CD4-positive, alpha-beta memory T cell (primary cell): ENCODE measurements at regions not wholly inside any gene's neighbourhood (a gene's known extent, or its start where the extent isn't known, plus 50 kb on each side); places are given as distances from the start of the nearest gene placed in this dataset.
A peak's percentile ranks its signal among the peaks of the same experiment; 100 is the strongest.

Source experiments
- CTCF ChIA-PET: fragments of 350-600 bp; sonication (Branson Sonifier 250); formaldehyde crosslinking; loops from one replicate; lab custom pipeline; 2021; ENCODE audit warnings: inconsistent platforms; ENCODE audit not compliant: partially characterized antibody; lab: Charles Lee
- POLR2A ChIA-PET: fragments of 350-600 bp; sonication (Branson Sonifier 250); formaldehyde crosslinking; loops from one replicate; lab custom pipeline; 2021; ENCODE audit not compliant: partially characterized antibody; lab: Charles Lee
- DNase-seq, 5 donors: peaks; one replicate each; pipeline versions ENCODE4 v3.0.0 to v3.0.0-alpha.2; 2020 to 2022; ENCODE audit warnings: mixed read lengths in 1 of 5
- H3K27ac ChIP-seq: one replicate; pipeline ENCODE4 v1.7.0; 2013; ENCODE audit warnings: low read depth, low read length
- H3K27me3 ChIP-seq: 2 replicates; pipeline ENCODE4 v1.7.0; 2013; ENCODE audit warnings: mild to moderate bottlenecking, low read length, moderate library complexity; ENCODE audit not compliant: insufficient read depth
- H3K36me3 ChIP-seq: 2 replicates; pipeline ENCODE4 v1.7.0; 2013; ENCODE audit warnings: mild to moderate bottlenecking, low read length, moderate library complexity; ENCODE audit not compliant: insufficient read depth
- H3K4me1 ChIP-seq: 2 replicates; pipeline ENCODE4 v1.7.0; 2013; ENCODE audit warnings: mild to moderate bottlenecking, low read length, moderate library complexity; ENCODE audit not compliant: insufficient read depth
- H3K4me3 ChIP-seq, 2 donors: one replicate each; pipeline ENCODE4 v1.7.0; 2013; ENCODE audit warnings: low read length in 2 of 2, mild to moderate bottlenecking in 1 of 2
- H3K9me3 ChIP-seq, 2 donors: one replicate each; pipeline ENCODE4 v1.7.0; 2013; ENCODE audit warnings: low read length in 2 of 2, control low read depth in 1 of 2; ENCODE audit not compliant: control insufficient read depth in 1 of 2
- H3K27ac Mint-ChIP-seq, 7 donors: one replicate each; pipeline ENCODE4 v1.8.0; 2020 to 2021; ENCODE audit warnings: mixed read lengths in 7 of 7, mild to moderate bottlenecking in 6 of 7, inconsistent platforms in 3 of 7, moderate library complexity in 3 of 7
- H3K27me3 Mint-ChIP-seq, 2 donors: one replicate each; pipeline ENCODE4 v1.8.0; 2020 to 2021; ENCODE audit warnings: mixed read lengths in 2 of 2
- H3K36me3 Mint-ChIP-seq, 2 donors: one replicate each; pipeline ENCODE4 v1.8.0; 2020 to 2021; ENCODE audit warnings: mixed read lengths in 2 of 2, inconsistent platforms in 1 of 2, mild to moderate bottlenecking in 1 of 2
- H3K4me1 Mint-ChIP-seq, 4 donors: one replicate each; pipeline ENCODE4 v1.8.0; 2020 to 2021; ENCODE audit warnings: mixed read lengths in 4 of 4, mild to moderate bottlenecking in 1 of 4
- H3K4me3 Mint-ChIP-seq, 8 donors: one replicate each; pipeline ENCODE4 v1.8.0; 2020 to 2021; ENCODE audit warnings: mixed read lengths in 8 of 8, mild to moderate bottlenecking in 7 of 8, moderate library complexity in 6 of 8, inconsistent platforms in 3 of 8
- H3K9me3 Mint-ChIP-seq, 8 donors: one replicate each; pipeline ENCODE4 v1.8.0; 2020 to 2021; ENCODE audit warnings: mixed read lengths in 8 of 8, mild to moderate bottlenecking in 5 of 8, inconsistent platforms in 3 of 8, moderate library complexity in 1 of 8
- intact Hi-C: fragments of 100-400 bp; cut with micrococcal nuclease; formaldehyde crosslinking; loops from one replicate; pipeline ENCODE4 v1.15.1; 2023

- no peak for DNase-seq
- Mint-ChIP-seq H3K4me3 (peak overlapping the region in 2 of 8 donors; percentile 4 to 10), H3K36me3 (no peaks in the 10 kb centered on the region), H3K9me3 (no peaks in the 10 kb centered on the region), H3K4me1 (peaks cover 16 to 24% (median 18%) of the 10 kb centered on the region in 4 donors), H3K27ac (no peak overlapping the region), H3K27me3 (no peaks in the 10 kb centered on the region)
- no peak overlapping the region for H3K4me3 ChIP-seq
- ChIA-PET CTCF (interaction anchor here (0.7 kb wide), 1 partner anchor 10 kb away, joined by 3 read pairs; no protein-coding TSS in a partner anchor), POLR2A (interaction anchor here (2.1 kb wide), 1 partner anchor 45 kb away, joined by 6 read pairs; no protein-coding TSS in a partner anchor)
- no peaks in the 10 kb centered on the region for H3K36me3 ChIP-seq
- H3K4me1 ChIP-seq: peaks cover 20% of the 10 kb centered on the region
- intact Hi-C loops: no loop called here
- no peaks in the 10 kb centered on the region for H3K9me3 ChIP-seq
- H3K27ac ChIP-seq: no peak overlapping the region
- no peaks in the 10 kb centered on the region for H3K27me3 ChIP-seq
These were observed 120.2 kb upstream of the SLC45A1 start for GRCh38 chr1:8197493-8198282.

GRCh38 chr1:8194481-8195227 is 123.3 kb upstream of the SLC45A1 start:
- H3K9me3 Mint-ChIP-seq: no peaks in the 10 kb centered on the region
- H3K9me3 ChIP-seq: no peaks in the 10 kb centered on the region
- no peak overlapping the region for H3K4me3 Mint-ChIP-seq
- intact Hi-C loops: no loop called here
- H3K4me1 ChIP-seq: peaks cover 20% of the 10 kb centered on the region
- no peaks in the 10 kb centered on the region for H3K36me3 Mint-ChIP-seq
- no peaks in the 10 kb centered on the region for H3K36me3 ChIP-seq
- no peak overlapping the region for H3K4me3 ChIP-seq
- H3K27me3 Mint-ChIP-seq: no peaks in the 10 kb centered on the region
- CTCF ChIA-PET: no interaction called here
- no peak for DNase-seq
- H3K27ac ChIP-seq: no peak overlapping the region
- POLR2A ChIA-PET: no interaction called here
- no peaks in the 10 kb centered on the region for H3K27me3 ChIP-seq
- H3K4me1 Mint-ChIP-seq: peaks cover 16 to 29% (median 18%) of the 10 kb centered on the region in 4 donors
- H3K27ac Mint-ChIP-seq: no peak overlapping the region

- no peaks in the 10 kb centered on the region for H3K27me3 Mint-ChIP-seq
- no peaks in the 10 kb centered on the region for H3K9me3 Mint-ChIP-seq
- CTCF ChIA-PET: no interaction called here
- Histone ChIP-seq H3K36me3 (no peaks in the 10 kb centered on the region), H3K4me1 (peaks cover 20% of the 10 kb centered on the region), H3K4me3 (no peak overlapping the region), H3K27me3 (no peaks in the 10 kb centered on the region), H3K27ac (no peak overlapping the region), H3K9me3 (no peaks in the 10 kb centered on the region)
- intact Hi-C loops: no loop called here
- H3K4me3 Mint-ChIP-seq: no peak overlapping the region
- peaks cover 14 to 29% (median 18%) of the 10 kb centered on the region in 4 donors for H3K4me1 Mint-ChIP-seq
- peak overlapping the region in 2 of 7 donors; percentile 29 to 63 for H3K27ac Mint-ChIP-seq
- POLR2A ChIA-PET: no interaction called here
- DNase-seq: no peak
- H3K36me3 Mint-ChIP-seq: no peaks in the 10 kb centered on the region
These were observed 124.0 kb upstream of the SLC45A1 start for GRCh38 chr1:8193840-8194406.

DNA sequence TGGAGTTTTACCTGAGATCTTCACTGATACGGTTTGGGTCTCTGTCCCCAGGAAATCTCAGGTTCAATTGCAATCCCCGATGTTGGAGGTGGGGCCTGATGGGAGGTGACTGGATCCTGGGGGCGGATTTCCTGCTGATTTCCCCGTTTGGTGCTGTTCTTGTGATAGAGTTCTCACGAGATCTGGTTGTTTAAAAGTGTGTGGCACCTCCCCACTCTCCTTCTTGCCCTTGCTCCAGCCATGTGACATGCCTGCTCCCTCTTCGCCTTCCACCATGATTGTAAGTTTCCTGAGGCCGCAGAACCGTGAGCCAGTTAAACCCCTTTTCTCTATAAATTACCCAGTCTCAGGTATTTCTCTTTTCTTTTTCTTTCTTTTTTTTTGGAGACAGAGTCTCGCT is 126.4 kb upstream of the SLC45A1 start:
- Histone ChIP-seq H3K4me1 (peaks cover 12% of the 10 kb centered on the region), H3K4me3 (no peak overlapping the region), H3K27me3 (no peaks in the 10 kb centered on the region), H3K36me3 (no peaks in the 10 kb centered on the region), H3K27ac (no peak overlapping the region), H3K9me3 (no peaks in the 10 kb centered on the region)
- Mint-ChIP-seq H3K36me3 (no peaks in the 10 kb centered on the region), H3K4me1 (peaks cover 10 to 18% (median 11%) of the 10 kb centered on the region in 4 donors), H3K9me3 (no peaks in the 10 kb centered on the region), H3K27me3 (no peaks in the 10 kb centered on the region), H3K27ac (no peak overlapping the region), H3K4me3 (no peak overlapping the region)
- ChIA-PET CTCF (no interaction called here), POLR2A (no interaction called here)
- intact Hi-C loops: no loop called here
- DNase-seq: no peak

DNA sequence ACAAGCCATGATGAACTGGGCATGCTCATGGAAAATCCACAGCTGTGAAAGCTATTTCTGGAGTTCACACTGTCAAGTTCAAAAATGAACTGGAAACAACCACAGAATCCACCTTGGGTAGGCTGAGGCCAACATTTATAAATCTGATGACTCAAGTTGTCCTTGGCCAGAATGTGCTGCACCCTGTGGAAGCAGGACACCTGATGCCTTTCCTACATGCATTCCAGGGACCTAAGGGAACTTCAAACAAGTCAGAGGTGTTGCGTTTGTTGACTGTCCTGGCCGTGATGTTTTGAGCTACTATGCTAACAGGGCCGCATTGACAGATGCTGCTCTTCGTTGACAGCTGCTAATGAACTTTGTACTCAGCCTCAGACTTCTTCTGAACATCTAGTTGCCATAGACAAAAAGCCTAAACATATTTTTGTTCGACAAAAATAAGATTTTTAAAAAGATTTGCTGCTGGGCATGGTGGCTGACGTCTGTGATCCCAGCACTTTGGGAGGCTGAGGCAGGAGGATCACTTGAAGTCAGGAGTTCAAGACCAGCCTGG is 127.9 kb upstream of the SLC45A1 start:
- Histone ChIP-seq H3K36me3 (no peaks in the 10 kb centered on the region), H3K27ac (no peak overlapping the region), H3K27me3 (no peaks in the 10 kb centered on the region), H3K4me1 (peaks cover 12% of the 10 kb centered on the region), H3K9me3 (no peaks in the 10 kb centered on the region), H3K4me3 (no peak overlapping the region)
- H3K4me1 Mint-ChIP-seq: peaks cover 8 to 18% (median 11%) of the 10 kb centered on the region in 4 donors
- DNase-seq: no peak
- ChIA-PET CTCF (no interaction called here), POLR2A (no interaction called here)
- H3K36me3 Mint-ChIP-seq: no peaks in the 10 kb centered on the region
- no peaks in the 10 kb centered on the region for H3K9me3 Mint-ChIP-seq
- H3K27ac Mint-ChIP-seq: no peak overlapping the region
- H3K4me3 Mint-ChIP-seq: no peak overlapping the region
- intact Hi-C loops: no loop called here
- no peaks in the 10 kb centered on the region for H3K27me3 Mint-ChIP-seq

DNA sequence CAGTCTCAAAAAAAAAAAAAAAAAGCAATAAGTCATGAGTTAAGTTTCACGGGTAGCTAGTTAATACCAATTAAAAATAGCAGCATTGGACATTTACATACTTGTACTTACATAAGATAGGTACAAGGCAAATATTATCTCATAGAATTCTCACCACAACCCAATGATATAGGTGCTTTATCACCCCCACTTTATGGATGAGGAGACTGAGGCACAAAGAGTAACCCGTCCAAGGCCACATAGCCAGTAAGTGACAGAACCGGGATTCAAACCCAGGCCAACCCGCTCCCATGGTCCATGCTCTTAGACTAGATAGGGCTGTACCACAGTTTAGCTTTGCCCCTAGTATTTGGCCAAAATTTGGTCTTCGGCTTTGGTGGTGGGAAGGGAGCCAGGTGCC is 132.5 kb upstream of the SLC45A1 start:
- Mint-ChIP-seq H3K4me3 (no peak overlapping the region), H3K4me1 (peaks cover 16 to 23% (median 21%) of the 10 kb centered on the region in 4 donors), H3K36me3 (no peaks in the 10 kb centered on the region), H3K27me3 (no peaks in the 10 kb centered on the region), H3K27ac (no peak overlapping the region), H3K9me3 (peaks cover 0 to under 1% (median 0%) of the 10 kb centered on the region in 8 donors)
- Histone ChIP-seq H3K9me3 (no peaks in the 10 kb centered on the region), H3K36me3 (no peaks in the 10 kb centered on the region), H3K27me3 (no peaks in the 10 kb centered on the region), H3K4me1 (peaks cover 28% of the 10 kb centered on the region), H3K27ac (no peak overlapping the region), H3K4me3 (no peak overlapping the region)
- CTCF ChIA-PET: interaction anchor here (1.7 kb wide), 1 partner anchor 153 kb away, joined by 5 read pairs; no protein-coding TSS in a partner anchor
- DNase-seq: no peak
- intact Hi-C loops: no loop called here
- POLR2A ChIA-PET: interaction anchor here (4.7 kb wide), 1 partner anchor 33 kb away, joined by 29 read pairs; no protein-coding TSS in a partner anchor

GRCh38 chr1:8184301-8184700 is 133.6 kb upstream of the SLC45A1 start:
- Mint-ChIP-seq H3K4me3 (no peak overlapping the region), H3K9me3 (peaks cover 0 to 10% (median 6%) of the 10 kb centered on the region in 8 donors), H3K27ac (peak overlapping the region in 2 of 7 donors; percentile 53 to 74), H3K27me3 (no peaks in the 10 kb centered on the region), H3K4me1 (peaks cover 16 to 23% (median 21%) of the 10 kb centered on the region in 4 donors), H3K36me3 (peaks cover 1 to 2% of the 10 kb centered on the region in 2 donors)
- H3K27me3 ChIP-seq: no peaks in the 10 kb centered on the region
- no peaks in the 10 kb centered on the region for H3K9me3 ChIP-seq
- peaks cover 28% of the 10 kb centered on the region for H3K4me1 ChIP-seq
- no peak for DNase-seq
- intact Hi-C loops: no loop called here
- ChIA-PET CTCF (no interaction called here), POLR2A (interaction anchor here (4.7 kb wide), 1 partner anchor 32 kb away, joined by 29 read pairs; no protein-coding TSS in a partner anchor)
- no peak overlapping the region for H3K4me3 ChIP-seq
- H3K27ac ChIP-seq: no peak overlapping the region
- no peaks in the 10 kb centered on the region for H3K36me3 ChIP-seq
